Upper lobe of right lung (tissue), 1 donor: ENCODE measurements at regions not wholly inside any gene's neighbourhood (a gene's known extent, or its start where the extent isn't known, plus 50 kb on each side); places are given as distances from the start of the nearest gene placed in this dataset.

Experiments
- ATAC-seq: fragments of 200-7000 bp; cut with Tn5 transposase; one replicate; pipeline ENCODE4 v1.9.1; 2020; ENCODE audit warnings: mild to moderate bottlenecking, moderate library complexity
- DNase-seq: peaks from one replicate; pipeline ENCODE4 v3.0.0-alpha.2; 2020
- H3K27ac ChIP-seq: fragments of 200-600 bp; one replicate; pipeline ENCODE4 v1.8.0; 2022
- H3K27me3 ChIP-seq: fragments of 200-600 bp; one replicate; pipeline ENCODE4 v1.8.0; 2022; ENCODE audit warnings: mild to moderate bottlenecking
- H3K36me3 ChIP-seq: fragments of 200-600 bp; one replicate; pipeline ENCODE4 v1.8.0; 2022
- H3K4me1 ChIP-seq: fragments of 200-600 bp; one replicate; pipeline ENCODE4 v1.8.0; 2022
- H3K4me3 ChIP-seq: fragments of 200-600 bp; one replicate; pipeline ENCODE4 v1.8.0; 2022; ENCODE audit warnings: mild to moderate bottlenecking
- H3K9me3 ChIP-seq: fragments of 200-600 bp; one replicate; pipeline ENCODE4 v1.8.0; 2022
- intact Hi-C: fragments of 100-400 bp; cut with DNase I; formaldehyde crosslinking; loops from one replicate; pipeline ENCODE4 v1.11.0; 2022
- TF ChIP-seq, protein P1 (sequence below): fragments of 200-600 bp; IDR thresholded peaks from one replicate; pipeline ENCODE4 v1.8.0; 2022; ENCODE audit warnings: antibody characterized with exemption
- donor health status: DM: no; HTN: yes; CAD: no; lungs with severe emphysema.

DNA sequence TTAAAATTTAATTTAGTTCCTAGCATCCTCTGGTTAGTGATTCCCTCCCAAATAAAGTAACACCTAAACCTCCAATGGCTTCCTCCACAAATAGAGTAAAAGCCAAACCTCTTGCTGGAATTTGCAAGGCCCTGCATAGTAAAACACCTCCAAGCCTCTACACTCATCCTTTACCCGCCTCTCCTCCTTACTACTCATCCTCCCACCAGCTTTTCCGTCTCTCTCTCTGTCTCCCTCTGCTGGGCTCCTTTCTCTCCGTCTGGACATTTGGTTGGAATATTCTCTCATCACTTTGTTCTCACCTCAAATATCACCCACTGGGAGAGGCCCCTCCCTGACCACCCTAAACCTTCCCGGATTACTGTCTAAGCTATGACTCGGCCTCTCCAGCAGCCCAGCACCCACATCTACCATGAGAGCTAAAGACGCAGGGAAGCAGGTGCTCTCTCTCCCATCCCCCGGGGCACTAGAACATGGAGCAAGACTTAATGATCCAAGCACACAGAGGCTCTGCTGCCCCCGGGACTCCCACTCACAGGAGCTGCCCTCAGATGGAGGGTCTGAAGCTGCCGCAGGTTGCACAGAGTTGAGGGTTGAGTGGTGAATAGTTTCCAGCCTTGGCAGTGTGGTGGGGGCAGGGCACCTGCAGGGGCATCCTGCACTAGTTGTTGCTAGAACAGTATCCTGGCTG is 167.2 kb downstream of the FBXO15 start:
- Histone ChIP-seq H3K4me1 (no peaks in the 10 kb centered on the region), H3K27me3 (no peaks in the 10 kb centered on the region), H3K36me3 (no peaks in the 10 kb centered on the region), H3K27ac (no peak overlapping the region), H3K9me3 (no peaks in the 10 kb centered on the region), H3K4me3 (no peak overlapping the region)
- ATAC-seq (peak; percentile 23), DNase-seq (no peak)
- TF ChIP-seq, protein P1, sequence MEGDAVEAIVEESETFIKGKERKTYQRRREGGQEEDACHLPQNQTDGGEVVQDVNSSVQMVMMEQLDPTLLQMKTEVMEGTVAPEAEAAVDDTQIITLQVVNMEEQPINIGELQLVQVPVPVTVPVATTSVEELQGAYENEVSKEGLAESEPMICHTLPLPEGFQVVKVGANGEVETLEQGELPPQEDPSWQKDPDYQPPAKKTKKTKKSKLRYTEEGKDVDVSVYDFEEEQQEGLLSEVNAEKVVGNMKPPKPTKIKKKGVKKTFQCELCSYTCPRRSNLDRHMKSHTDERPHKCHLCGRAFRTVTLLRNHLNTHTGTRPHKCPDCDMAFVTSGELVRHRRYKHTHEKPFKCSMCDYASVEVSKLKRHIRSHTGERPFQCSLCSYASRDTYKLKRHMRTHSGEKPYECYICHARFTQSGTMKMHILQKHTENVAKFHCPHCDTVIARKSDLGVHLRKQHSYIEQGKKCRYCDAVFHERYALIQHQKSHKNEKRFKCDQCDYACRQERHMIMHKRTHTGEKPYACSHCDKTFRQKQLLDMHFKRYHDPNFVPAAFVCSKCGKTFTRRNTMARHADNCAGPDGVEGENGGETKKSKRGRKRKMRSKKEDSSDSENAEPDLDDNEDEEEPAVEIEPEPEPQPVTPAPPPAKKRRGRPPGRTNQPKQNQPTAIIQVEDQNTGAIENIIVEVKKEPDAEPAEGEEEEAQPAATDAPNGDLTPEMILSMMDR = peak; percentile 18
- intact Hi-C loops = no loop called here

DNA sequence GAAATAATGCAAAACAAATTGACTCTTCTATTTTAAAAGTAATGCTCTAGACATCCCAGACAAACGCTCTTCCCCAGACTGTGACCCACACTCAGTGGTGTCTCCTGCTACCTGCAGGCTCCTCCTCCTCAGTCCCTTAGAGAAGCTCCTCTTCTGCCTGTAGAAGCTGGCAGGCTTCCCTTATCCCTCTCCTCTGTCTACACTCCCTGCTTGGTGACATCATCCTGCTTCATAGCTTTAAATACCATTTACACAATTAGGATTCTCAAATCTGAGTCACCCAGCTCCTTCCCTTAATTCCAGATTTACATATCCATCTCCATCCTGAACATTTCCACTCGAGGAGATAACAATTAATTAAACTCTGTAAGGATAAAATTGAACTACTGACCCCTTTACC is 167.9 kb downstream of the FBXO15 start:
- Histone ChIP-seq H3K27ac (no peak overlapping the region), H3K27me3 (no peaks in the 10 kb centered on the region), H3K9me3 (no peaks in the 10 kb centered on the region), H3K4me3 (no peak overlapping the region), H3K36me3 (no peaks in the 10 kb centered on the region), H3K4me1 (no peaks in the 10 kb centered on the region)
- intact Hi-C loops = no loop called here
- no peak for ATAC-seq
- TF ChIP-seq, protein P1 = no peak
- DNase-seq = no peak

DNA sequence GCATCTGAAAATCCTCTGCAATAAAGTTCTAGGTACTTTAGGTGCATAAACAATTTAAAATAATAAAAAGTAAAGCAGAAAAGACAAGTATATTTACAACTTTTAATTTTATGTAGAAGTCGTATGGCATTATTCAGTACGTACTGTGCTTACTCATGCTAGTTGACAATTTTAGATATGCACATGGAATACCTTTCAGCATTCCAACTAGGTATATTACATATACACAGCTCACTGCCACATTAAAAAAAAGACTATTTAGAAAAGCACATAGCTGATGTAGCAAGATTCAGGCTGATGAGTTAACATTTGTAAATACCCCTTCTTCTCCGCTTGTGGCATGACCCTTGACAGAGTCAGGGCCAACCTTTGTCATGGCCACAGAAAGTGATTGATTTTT is 171.2 kb downstream of the FBXO15 start:
- TF ChIP-seq, protein P1 = no peak

DNA sequence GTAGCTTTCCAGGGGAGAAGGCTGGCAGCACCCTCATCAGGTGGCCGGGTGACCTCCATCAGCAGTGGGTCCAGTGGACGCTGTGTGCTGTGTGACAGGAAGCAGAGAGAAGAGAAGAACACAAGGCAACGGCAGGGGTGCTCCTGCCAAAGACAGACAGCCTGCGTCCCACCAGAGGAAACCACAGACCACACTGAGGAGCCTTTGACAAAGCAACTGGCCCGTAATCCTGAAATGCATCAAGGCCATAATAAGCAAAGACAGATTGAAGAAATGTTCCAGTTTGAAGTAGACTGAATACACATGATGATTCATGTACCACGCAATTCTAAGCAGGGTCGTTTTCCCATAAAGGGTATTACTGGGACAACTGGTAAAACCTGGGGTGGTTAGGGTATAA is 172.4 kb downstream of the FBXO15 start:
- H3K27me3 ChIP-seq = peaks cover 4% of the 10 kb centered on the region
- H3K27ac ChIP-seq = no peak overlapping the region
- ATAC-seq (no peak), DNase-seq (no peak)
- intact Hi-C loops = no loop called here
- no peak overlapping the region for H3K4me3 ChIP-seq
- TF ChIP-seq, protein P1 = no peak
- no peaks in the 10 kb centered on the region for H3K4me1 ChIP-seq
- H3K9me3 ChIP-seq = no peaks in the 10 kb centered on the region
- H3K36me3 ChIP-seq = no peaks in the 10 kb centered on the region

More for the DNA sequence above, 171.2 kb downstream of the FBXO15 start:
- H3K4me3 ChIP-seq = no peak overlapping the region
- H3K27ac ChIP-seq = no peak overlapping the region
- DNase-seq = no peak
- ATAC-seq = no peak
- H3K36me3 ChIP-seq = no peaks in the 10 kb centered on the region
- peaks cover 4% of the 10 kb centered on the region for H3K27me3 ChIP-seq
- no peaks in the 10 kb centered on the region for H3K4me1 ChIP-seq
- no peaks in the 10 kb centered on the region for H3K9me3 ChIP-seq
- intact Hi-C loops = no loop called here

DNA sequence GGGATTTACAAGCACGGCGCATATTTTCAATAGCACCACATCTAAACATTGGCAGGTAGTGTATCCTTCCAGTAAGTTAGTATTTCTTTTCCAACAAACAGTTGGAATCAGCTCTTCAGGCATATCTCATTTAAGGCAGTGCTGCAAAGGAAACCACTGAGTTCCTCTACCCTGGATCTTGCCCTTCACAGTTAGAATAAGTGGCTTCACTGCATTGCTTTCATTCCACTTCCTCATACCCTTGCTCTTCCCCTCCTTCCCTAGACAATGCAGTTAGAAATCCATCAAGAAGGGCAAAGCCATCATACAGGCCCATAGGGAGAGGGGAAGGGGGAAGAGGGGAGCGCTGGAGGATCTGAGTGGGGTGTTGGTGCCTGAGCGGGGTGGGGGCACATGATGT is 173.7 kb downstream of the FBXO15 start:
- Histone ChIP-seq H3K36me3 (no peaks in the 10 kb centered on the region), H3K27me3 (peaks cover 4% of the 10 kb centered on the region), H3K4me1 (no peaks in the 10 kb centered on the region), H3K4me3 (no peak overlapping the region), H3K27ac (no peak overlapping the region), H3K9me3 (no peaks in the 10 kb centered on the region)
- ATAC-seq = no peak
- intact Hi-C loops = no loop called here
- no peak for DNase-seq
- TF ChIP-seq, protein P1 = no peak

DNA sequence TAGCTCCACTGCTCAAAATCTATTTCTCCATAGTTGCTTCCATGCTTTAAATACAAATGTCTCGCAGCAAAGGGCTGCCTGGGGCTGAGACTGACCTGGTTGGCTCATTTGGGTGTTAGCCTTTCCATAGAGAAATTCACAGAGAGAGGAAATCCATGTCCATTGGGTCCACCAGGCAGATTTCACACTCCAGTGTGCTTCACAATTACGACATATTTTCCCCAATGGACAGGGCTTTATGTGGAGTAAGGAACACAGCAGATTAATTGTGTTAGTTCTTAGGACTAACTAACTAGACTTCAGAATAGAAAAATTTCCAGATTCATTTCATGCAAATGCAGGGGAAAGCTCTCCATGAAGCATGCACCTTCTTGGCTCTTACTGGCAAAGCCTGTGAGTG is 180.7 kb downstream of the FBXO15 start:
- no peaks in the 10 kb centered on the region for H3K9me3 ChIP-seq
- DNase-seq (no peak), ATAC-seq (no peak)
- no peaks in the 10 kb centered on the region for H3K36me3 ChIP-seq
- H3K4me1 ChIP-seq = no peaks in the 10 kb centered on the region
- no peaks in the 10 kb centered on the region for H3K27me3 ChIP-seq
- TF ChIP-seq, protein P1 = no peak
- intact Hi-C loops = no loop called here
- H3K4me3 ChIP-seq = no peak overlapping the region
- H3K27ac ChIP-seq = no peak overlapping the region
